Osteocyte (in vitro differentiated cells): ENCODE measurements at regions not wholly inside any gene's neighbourhood (a gene's known extent, or its start where the extent isn't known, plus 50 kb on each side); places are given as distances from the start of the nearest gene placed in this dataset.

Experiments used
- DNase-seq: peaks from one replicate; pipeline ENCODE4 v3.0.0; 2021; ENCODE audit warnings: mixed read lengths; ENCODE audit not compliant: unreplicated experiment; ENCODE audit errors: extremely low spot score
- H3K27ac Mint-ChIP-seq: one replicate; pipeline ENCODE4 v1.8.0; 2021; ENCODE audit warnings: mild to moderate bottlenecking, mixed read lengths; ENCODE audit not compliant: unreplicated experiment
- H3K27me3 Mint-ChIP-seq: one replicate; pipeline ENCODE4 v1.8.0; 2021; ENCODE audit warnings: mixed read lengths; ENCODE audit not compliant: unreplicated experiment
- H3K36me3 Mint-ChIP-seq: one replicate; pipeline ENCODE4 v1.8.0; 2021; ENCODE audit warnings: mixed read lengths; ENCODE audit not compliant: unreplicated experiment
- H3K4me1 Mint-ChIP-seq: one replicate; pipeline ENCODE4 v1.8.0; 2021; ENCODE audit warnings: mixed read lengths; ENCODE audit not compliant: unreplicated experiment
- H3K4me3 Mint-ChIP-seq: one replicate; pipeline ENCODE4 v1.8.0; 2021; ENCODE audit warnings: mild to moderate bottlenecking, moderate library complexity, mixed read lengths; ENCODE audit not compliant: unreplicated experiment
- H3K9me3 Mint-ChIP-seq: one replicate; pipeline ENCODE4 v1.8.0; 2021; ENCODE audit warnings: mixed read lengths; ENCODE audit not compliant: unreplicated experiment
- CTCF ChIP-seq: fragments of 200-600 bp; sonication (generic); IDR thresholded peaks from 2 replicates; pipeline ENCODE4 v1.5.0; 2021; ENCODE audit warnings: antibody characterized with exemption, mild to moderate bottlenecking, moderate library complexity

- H3K4me3 Mint-ChIP-seq, result no peak overlapping the region
- H3K27me3 Mint-ChIP-seq, result no peaks in the 10 kb centered on the region
- no peak for DNase-seq
- H3K27ac Mint-ChIP-seq, result no peak overlapping the region
- H3K36me3 Mint-ChIP-seq, result no peaks in the 10 kb centered on the region
- TF ChIP-seq CTCF, result no peak
- H3K9me3 Mint-ChIP-seq, result no peaks in the 10 kb centered on the region
- no peaks in the 10 kb centered on the region for H3K4me1 Mint-ChIP-seq
These were observed 120.4 kb upstream of the GRIA4 start for GRCh38 chr11:105489446-105489845.

- no peak overlapping the region for H3K4me3 Mint-ChIP-seq
These were observed 122.9 kb upstream of the GRIA4 start for GRCh38 chr11:105486929-105487328.

GRCh38 chr11:105469931-105470330 lies 139.9 kb upstream of the GRIA4 start:
- no peak for DNase-seq
- Mint-ChIP-seq H3K27ac (no peak overlapping the region), H3K36me3 (no peaks in the 10 kb centered on the region), H3K4me3 (no peak overlapping the region), H3K4me1 (peaks cover 5% of the 10 kb centered on the region), H3K27me3 (peaks cover 2% of the 10 kb centered on the region), H3K9me3 (no peaks in the 10 kb centered on the region)
- no peak for TF ChIP-seq CTCF

More at GRCh38 chr11:105486929-105487328, 122.9 kb upstream of the GRIA4 start:
- no peak for TF ChIP-seq CTCF
- no peaks in the 10 kb centered on the region for H3K4me1 Mint-ChIP-seq
- no peak for DNase-seq
- no peaks in the 10 kb centered on the region for H3K9me3 Mint-ChIP-seq
- H3K27ac Mint-ChIP-seq, result no peak overlapping the region
- H3K27me3 Mint-ChIP-seq, result no peaks in the 10 kb centered on the region
- H3K36me3 Mint-ChIP-seq, result no peaks in the 10 kb centered on the region

GRCh38 chr11:105468154-105468553 lies 141.7 kb upstream of the GRIA4 start:
- Mint-ChIP-seq H3K27ac (no peak overlapping the region), H3K36me3 (no peaks in the 10 kb centered on the region), H3K4me1 (peaks cover 5% of the 10 kb centered on the region), H3K4me3 (no peak overlapping the region), H3K27me3 (peaks cover 2% of the 10 kb centered on the region), H3K9me3 (no peaks in the 10 kb centered on the region)
- TF ChIP-seq CTCF, result no peak
- DNase-seq, result no peak

GRCh38 chr11:105466582-105467228 lies 143.2 kb upstream of the GRIA4 start:
- H3K4me3 Mint-ChIP-seq, result no peak overlapping the region
- H3K27ac Mint-ChIP-seq, result no peak overlapping the region
- H3K36me3 Mint-ChIP-seq, result no peaks in the 10 kb centered on the region
- H3K27me3 Mint-ChIP-seq, result peaks cover 2% of the 10 kb centered on the region
- H3K4me1 Mint-ChIP-seq, result peaks cover 5% of the 10 kb centered on the region
- H3K9me3 Mint-ChIP-seq, result peaks cover 4% of the 10 kb centered on the region
- no peak for TF ChIP-seq CTCF
- DNase-seq, result no peak
